ENCODE measurements at regions not wholly inside any gene's neighbourhood (a gene's known extent, or its start where the extent isn't known, plus 50 kb on each side); places are given as distances from the start of the nearest gene placed in this dataset.

DNA sequence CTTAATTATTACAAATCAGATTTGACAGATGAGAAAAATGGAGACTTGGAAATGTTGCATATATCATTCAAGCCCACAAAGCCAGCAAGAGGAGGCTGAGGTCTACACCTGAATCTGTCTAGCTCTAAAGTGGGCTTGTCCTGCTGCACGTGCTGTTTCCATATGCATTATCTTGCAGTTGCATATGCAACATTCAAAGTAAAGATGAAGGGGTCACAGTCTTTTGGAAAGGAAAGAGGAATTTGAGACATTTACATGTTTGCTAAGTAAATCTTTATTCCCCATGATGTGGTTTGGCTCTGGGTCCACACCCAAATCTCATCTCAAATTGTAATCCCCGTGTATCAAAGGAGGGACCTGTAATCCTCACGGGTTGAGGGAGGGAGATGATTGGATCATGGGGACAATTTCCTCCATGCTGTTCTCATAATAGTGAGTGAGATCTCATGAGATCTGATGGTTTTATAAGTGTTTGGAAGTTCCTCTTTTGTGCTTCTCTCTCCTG, 98.3 kb downstream of the BACH1 start:
- TF ChIP-seq, protein P1, sequence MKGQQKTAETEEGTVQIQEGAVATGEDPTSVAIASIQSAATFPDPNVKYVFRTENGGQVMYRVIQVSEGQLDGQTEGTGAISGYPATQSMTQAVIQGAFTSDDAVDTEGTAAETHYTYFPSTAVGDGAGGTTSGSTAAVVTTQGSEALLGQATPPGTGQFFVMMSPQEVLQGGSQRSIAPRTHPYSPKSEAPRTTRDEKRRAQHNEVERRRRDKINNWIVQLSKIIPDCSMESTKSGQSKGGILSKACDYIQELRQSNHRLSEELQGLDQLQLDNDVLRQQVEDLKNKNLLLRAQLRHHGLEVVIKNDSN (IDR thresholded peaks at IDR 0.05) = no peak
- TF ChIP-seq, protein P2, sequence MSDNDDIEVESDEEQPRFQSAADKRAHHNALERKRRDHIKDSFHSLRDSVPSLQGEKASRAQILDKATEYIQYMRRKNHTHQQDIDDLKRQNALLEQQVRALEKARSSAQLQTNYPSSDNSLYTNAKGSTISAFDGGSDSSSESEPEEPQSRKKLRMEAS (IDR thresholded peaks at IDR 0.05) = no peak
- TF ChIP-seq NFIC (IDR thresholded peaks at IDR 0.05) (no peak), EP300 (IDR thresholded peaks at IDR 0.05; ENCODE audit: borderline replicate concordance) (no peak), CEBPB (IDR thresholded peaks at IDR 0.05) (no peak), CREB1 (IDR thresholded peaks at IDR 0.05; ENCODE audit: low read depth) (no peak), RAD21 (IDR thresholded peaks at IDR 0.05; ENCODE audit: low read depth) (no peak), FOXM1 (IDR thresholded peaks at IDR 0.05; ENCODE audit: borderline replicate concordance, low read depth) (no peak), TEAD4 (IDR thresholded peaks at IDR 0.05) (no peak), TAF1 (IDR thresholded peaks at IDR 0.05; ENCODE audit: low read depth) (no peak), EGR1 (IDR thresholded peaks at IDR 0.05) (no peak)
- TF ChIP-seq, protein P3, sequence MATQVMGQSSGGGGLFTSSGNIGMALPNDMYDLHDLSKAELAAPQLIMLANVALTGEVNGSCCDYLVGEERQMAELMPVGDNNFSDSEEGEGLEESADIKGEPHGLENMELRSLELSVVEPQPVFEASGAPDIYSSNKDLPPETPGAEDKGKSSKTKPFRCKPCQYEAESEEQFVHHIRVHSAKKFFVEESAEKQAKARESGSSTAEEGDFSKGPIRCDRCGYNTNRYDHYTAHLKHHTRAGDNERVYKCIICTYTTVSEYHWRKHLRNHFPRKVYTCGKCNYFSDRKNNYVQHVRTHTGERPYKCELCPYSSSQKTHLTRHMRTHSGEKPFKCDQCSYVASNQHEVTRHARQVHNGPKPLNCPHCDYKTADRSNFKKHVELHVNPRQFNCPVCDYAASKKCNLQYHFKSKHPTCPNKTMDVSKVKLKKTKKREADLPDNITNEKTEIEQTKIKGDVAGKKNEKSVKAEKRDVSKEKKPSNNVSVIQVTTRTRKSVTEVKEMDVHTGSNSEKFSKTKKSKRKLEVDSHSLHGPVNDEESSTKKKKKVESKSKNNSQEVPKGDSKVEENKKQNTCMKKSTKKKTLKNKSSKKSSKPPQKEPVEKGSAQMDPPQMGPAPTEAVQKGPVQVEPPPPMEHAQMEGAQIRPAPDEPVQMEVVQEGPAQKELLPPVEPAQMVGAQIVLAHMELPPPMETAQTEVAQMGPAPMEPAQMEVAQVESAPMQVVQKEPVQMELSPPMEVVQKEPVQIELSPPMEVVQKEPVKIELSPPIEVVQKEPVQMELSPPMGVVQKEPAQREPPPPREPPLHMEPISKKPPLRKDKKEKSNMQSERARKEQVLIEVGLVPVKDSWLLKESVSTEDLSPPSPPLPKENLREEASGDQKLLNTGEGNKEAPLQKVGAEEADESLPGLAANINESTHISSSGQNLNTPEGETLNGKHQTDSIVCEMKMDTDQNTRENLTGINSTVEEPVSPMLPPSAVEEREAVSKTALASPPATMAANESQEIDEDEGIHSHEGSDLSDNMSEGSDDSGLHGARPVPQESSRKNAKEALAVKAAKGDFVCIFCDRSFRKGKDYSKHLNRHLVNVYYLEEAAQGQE (IDR thresholded peaks at IDR 0.05; ENCODE audit: low read depth) = no peak

DNA sequence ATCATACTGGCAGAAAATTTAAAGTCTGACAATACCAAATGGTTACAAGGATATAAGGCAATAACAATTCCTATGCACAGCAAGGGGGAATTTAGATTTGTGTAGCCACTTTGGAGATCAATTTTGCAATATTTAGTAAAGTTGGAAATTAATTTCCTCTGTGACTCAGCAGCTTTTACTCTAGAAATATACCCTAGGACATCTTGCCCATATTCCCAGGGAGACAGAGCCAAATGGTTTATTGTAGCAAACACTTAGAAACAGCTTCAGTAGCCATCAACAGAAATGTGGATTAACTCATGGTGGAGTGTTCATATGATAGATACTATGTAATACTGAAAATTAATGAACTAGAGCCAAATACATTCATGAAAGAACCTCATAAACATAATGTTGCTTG, 104.6 kb downstream of the BACH1 start:
- TF ChIP-seq CEBPB (IDR thresholded peaks at IDR 0.05) (no peak), EGR1 (IDR thresholded peaks at IDR 0.05) (no peak), EP300 (IDR thresholded peaks at IDR 0.05; ENCODE audit: borderline replicate concordance) (no peak), TAF1 (IDR thresholded peaks at IDR 0.05; ENCODE audit: low read depth) (no peak), ZBTB7A (IDR thresholded peaks at IDR 0.05; ENCODE audit: low read depth) (no peak)
- TF ChIP-seq, protein P2 (IDR thresholded peaks at IDR 0.05) = no peak

DNA sequence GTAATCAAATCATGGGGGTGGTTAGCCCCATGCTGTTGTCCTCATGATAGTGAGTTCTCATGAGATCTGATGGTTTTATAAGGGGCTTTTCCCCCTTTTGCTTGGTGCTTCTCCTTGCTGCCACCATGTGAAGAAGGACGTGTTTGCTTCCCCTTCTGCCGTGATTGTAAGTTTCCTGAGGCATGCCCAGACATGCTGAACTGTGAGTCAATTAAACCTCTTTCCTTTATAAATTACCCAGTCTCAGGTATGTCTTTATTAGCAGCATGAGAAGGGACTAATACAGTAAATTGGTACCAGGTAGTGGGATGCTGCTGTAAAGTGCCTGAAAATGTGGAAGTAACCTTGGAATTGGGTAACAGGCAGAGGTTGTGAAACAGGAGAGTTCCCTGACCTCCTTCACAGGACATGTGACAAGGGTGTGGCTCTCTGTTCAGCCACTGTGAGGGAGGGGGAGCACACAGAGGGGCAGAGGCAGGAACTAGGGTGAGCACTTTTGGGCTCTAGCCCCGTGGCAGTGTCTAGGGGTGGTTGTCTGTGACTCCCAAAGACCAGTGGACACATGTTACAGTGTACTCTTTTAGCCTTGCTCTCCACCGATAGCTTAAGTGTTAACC, 105.3 kb downstream of the BACH1 start:
- TF ChIP-seq, protein P1 (IDR thresholded peaks at IDR 0.05) = no peak
- TF ChIP-seq TCF12 (IDR thresholded peaks at IDR 0.05; ENCODE audit: low read depth) (no peak), CEBPB (IDR thresholded peaks at IDR 0.05) (0 out of 2 replicates have a peak, but pooled peaks have one; percentile 16), NFIC (IDR thresholded peaks at IDR 0.05) (no peak)
- TF ChIP-seq, protein P3 (IDR thresholded peaks at IDR 0.05; ENCODE audit: low read depth) = no peak

DNA sequence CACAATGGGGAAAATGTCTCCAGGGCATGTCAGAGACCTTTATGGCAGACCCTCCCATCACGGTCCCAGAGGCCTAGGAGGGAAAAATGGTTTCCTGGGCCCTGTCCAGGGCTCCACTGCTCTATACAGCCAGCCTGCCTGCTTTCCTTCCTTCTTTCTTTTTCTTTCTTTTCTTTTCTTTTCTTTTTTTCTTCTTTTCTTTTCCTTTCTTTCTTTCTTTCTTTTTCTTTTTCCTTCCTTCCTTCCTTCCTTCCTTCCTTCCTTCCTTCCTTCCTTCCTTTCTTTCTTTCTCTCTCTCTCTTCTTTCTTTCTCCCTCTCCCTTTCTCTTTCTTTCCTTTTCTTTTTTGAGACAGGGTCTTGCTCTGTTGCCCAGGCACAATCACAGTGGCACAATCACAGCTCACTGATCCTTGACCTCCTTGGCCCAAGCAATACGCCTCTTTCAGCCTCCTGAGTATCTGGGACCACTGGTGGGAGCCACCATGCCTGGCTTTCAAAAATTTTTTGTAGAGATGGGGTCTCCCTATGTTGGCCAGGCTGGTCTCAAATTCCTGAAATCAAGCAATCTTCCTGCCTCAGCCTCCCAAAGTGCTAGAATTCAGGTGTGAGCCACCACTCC, 106.9 kb downstream of the BACH1 start:
- no peak for TF ChIP-seq TAF1 (IDR thresholded peaks at IDR 0.05; ENCODE audit: low read depth)
- TF ChIP-seq, protein P2 (IDR thresholded peaks at IDR 0.05) = no peak
- TF ChIP-seq NFIC (IDR thresholded peaks at IDR 0.05) = no peak
- TF ChIP-seq, protein P3 (IDR thresholded peaks at IDR 0.05; ENCODE audit: low read depth) = no peak
- no peak for TF ChIP-seq EGR1 (IDR thresholded peaks at IDR 0.05)
- TF ChIP-seq TCF12 (IDR thresholded peaks at IDR 0.05; ENCODE audit: low read depth) = no peak
- no peak for TF ChIP-seq RAD21 (IDR thresholded peaks at IDR 0.05; ENCODE audit: low read depth)
- no peak for TF ChIP-seq CREB1 (IDR thresholded peaks at IDR 0.05; ENCODE audit: low read depth)
- no peak for TF ChIP-seq YY1 (IDR thresholded peaks at IDR 0.05; ENCODE audit: low read depth)
